ENCODE measurements at regions not wholly inside any gene's neighbourhood (a gene's known extent, or its start where the extent isn't known, plus 50 kb on each side); places are given as distances from the start of the nearest gene placed in this dataset.

- no peak for TF ChIP-seq EZH2 (IDR thresholded peaks at IDR 0.05; ENCODE audit: borderline replicate concordance, low read length)
- TF ChIP-seq, protein P1, sequence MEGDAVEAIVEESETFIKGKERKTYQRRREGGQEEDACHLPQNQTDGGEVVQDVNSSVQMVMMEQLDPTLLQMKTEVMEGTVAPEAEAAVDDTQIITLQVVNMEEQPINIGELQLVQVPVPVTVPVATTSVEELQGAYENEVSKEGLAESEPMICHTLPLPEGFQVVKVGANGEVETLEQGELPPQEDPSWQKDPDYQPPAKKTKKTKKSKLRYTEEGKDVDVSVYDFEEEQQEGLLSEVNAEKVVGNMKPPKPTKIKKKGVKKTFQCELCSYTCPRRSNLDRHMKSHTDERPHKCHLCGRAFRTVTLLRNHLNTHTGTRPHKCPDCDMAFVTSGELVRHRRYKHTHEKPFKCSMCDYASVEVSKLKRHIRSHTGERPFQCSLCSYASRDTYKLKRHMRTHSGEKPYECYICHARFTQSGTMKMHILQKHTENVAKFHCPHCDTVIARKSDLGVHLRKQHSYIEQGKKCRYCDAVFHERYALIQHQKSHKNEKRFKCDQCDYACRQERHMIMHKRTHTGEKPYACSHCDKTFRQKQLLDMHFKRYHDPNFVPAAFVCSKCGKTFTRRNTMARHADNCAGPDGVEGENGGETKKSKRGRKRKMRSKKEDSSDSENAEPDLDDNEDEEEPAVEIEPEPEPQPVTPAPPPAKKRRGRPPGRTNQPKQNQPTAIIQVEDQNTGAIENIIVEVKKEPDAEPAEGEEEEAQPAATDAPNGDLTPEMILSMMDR (IDR thresholded peaks at IDR 0.05; ENCODE audit: low read length), result no peak
- Histone ChIP-seq H3K4me3 (ENCODE audit: low read depth, low read length, poor library complexity, severe bottlenecking) (no peak overlapping the region), H3K9ac (ENCODE audit: low read length) (no peak overlapping the region), H3K4me2 (ENCODE audit: low read length) (no peak overlapping the region), H3K79me2 (ENCODE audit: insufficient read depth, low read length) (no peaks in the 10 kb centered on the region), H3K4me1 (ENCODE audit: insufficient read depth, low read length, severe bottlenecking) (no peaks in the 10 kb centered on the region), H3K9me2 (ENCODE audit: low read depth, low read length) (no peaks in the 10 kb centered on the region), H4K20me1 (ENCODE audit: insufficient read depth, low read length) (no peaks in the 10 kb centered on the region), H3K27ac (ENCODE audit: low read depth, low read length, poor library complexity, severe bottlenecking) (no peak overlapping the region), H3K36me3 (ENCODE audit: insufficient read depth, low read length) (no peaks in the 10 kb centered on the region), H3K9me3 (ENCODE audit: low read length) (no peaks in the 10 kb centered on the region), H3K27me3 (ENCODE audit: insufficient read depth, low read length) (no peaks in the 10 kb centered on the region), H2AFZ (ENCODE audit: low read length) (no peak overlapping the region), H3F3A (ENCODE audit: insufficient read depth, low read length) (no peaks in the 10 kb centered on the region)
Measured at GRCh38 chr18:56096861-56097260, 508.9 kb upstream of the TCF4 start.

GRCh38 chr18:56089612-56090258 lies 501.7 kb upstream of the TCF4 start:
- H3K4me3 ChIP-seq (ENCODE audit: low read depth, low read length, poor library complexity, severe bottlenecking), result no peak overlapping the region
- no peaks in the 10 kb centered on the region for H3F3A ChIP-seq (ENCODE audit: insufficient read depth, low read length)
- H4K20me1 ChIP-seq (ENCODE audit: insufficient read depth, low read length), result no peaks in the 10 kb centered on the region
- TF ChIP-seq, protein P1 (IDR thresholded peaks at IDR 0.05; ENCODE audit: low read length), result no peak
- no peak for TF ChIP-seq EZH2 (IDR thresholded peaks at IDR 0.05; ENCODE audit: borderline replicate concordance, low read length)
- no peak overlapping the region for H2AFZ ChIP-seq (ENCODE audit: low read length)
- no peaks in the 10 kb centered on the region for H3K79me2 ChIP-seq (ENCODE audit: insufficient read depth, low read length)
- H3K27me3 ChIP-seq (ENCODE audit: insufficient read depth, low read length), result no peaks in the 10 kb centered on the region
- no peaks in the 10 kb centered on the region for H3K36me3 ChIP-seq (ENCODE audit: insufficient read depth, low read length)
- H3K4me1 ChIP-seq (ENCODE audit: insufficient read depth, low read length, severe bottlenecking), result no peaks in the 10 kb centered on the region
- H3K9me3 ChIP-seq (ENCODE audit: low read length), result no peaks in the 10 kb centered on the region
- no peak overlapping the region for H3K27ac ChIP-seq (ENCODE audit: low read depth, low read length, poor library complexity, severe bottlenecking)
- H3K9me2 ChIP-seq (ENCODE audit: low read depth, low read length), result no peaks in the 10 kb centered on the region
- no peak overlapping the region for H3K9ac ChIP-seq (ENCODE audit: low read length)
- no peak overlapping the region for H3K4me2 ChIP-seq (ENCODE audit: low read length)

DNA sequence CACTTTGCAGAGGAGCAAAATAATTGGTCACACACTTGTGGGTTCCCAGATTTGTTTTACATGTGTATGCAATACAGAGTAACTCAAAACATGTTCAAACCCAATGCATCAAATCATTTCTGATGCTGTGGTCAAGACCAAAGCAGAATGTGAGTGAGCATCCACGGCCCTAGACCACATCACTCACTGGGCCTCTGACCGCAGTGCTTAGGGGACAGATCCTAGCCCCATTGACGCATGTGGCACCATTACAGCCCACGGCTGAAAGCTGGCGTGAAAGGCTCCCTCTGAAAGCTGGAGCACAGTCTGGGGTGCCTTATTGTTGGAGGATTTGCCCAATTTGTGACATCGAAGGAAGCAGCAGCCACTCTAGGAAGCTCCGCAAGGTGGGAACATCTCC lies 498.8 kb upstream of the TCF4 start:
- Histone ChIP-seq H3K79me2 (ENCODE audit: insufficient read depth, low read length) (no peaks in the 10 kb centered on the region), H3K4me2 (ENCODE audit: low read length) (no peak overlapping the region), H3K9me2 (ENCODE audit: low read depth, low read length) (no peaks in the 10 kb centered on the region), H3K4me3 (ENCODE audit: low read depth, low read length, poor library complexity, severe bottlenecking) (no peak overlapping the region), H3K36me3 (ENCODE audit: insufficient read depth, low read length) (no peaks in the 10 kb centered on the region), H2AFZ (ENCODE audit: low read length) (no peak overlapping the region), H3K9ac (ENCODE audit: low read length) (no peak overlapping the region), H4K20me1 (ENCODE audit: insufficient read depth, low read length) (no peaks in the 10 kb centered on the region), H3K27ac (ENCODE audit: low read depth, low read length, poor library complexity, severe bottlenecking) (no peak overlapping the region), H3F3A (ENCODE audit: insufficient read depth, low read length) (no peaks in the 10 kb centered on the region), H3K4me1 (ENCODE audit: insufficient read depth, low read length, severe bottlenecking) (no peaks in the 10 kb centered on the region), H3K27me3 (ENCODE audit: insufficient read depth, low read length) (no peaks in the 10 kb centered on the region), H3K9me3 (ENCODE audit: low read length) (no peaks in the 10 kb centered on the region)
- TF ChIP-seq EZH2 (IDR thresholded peaks at IDR 0.05; ENCODE audit: borderline replicate concordance, low read length), result no peak
- TF ChIP-seq, protein P1 (IDR thresholded peaks at IDR 0.05; ENCODE audit: low read length), result no peak

Data from OCI-LY1 (cell line).